Kidney glomerular epithelial cell (primary cell): ENCODE measurements at regions not wholly inside any gene's neighbourhood (a gene's known extent, or its start where the extent isn't known, plus 50 kb on each side); places are given as distances from the start of the nearest gene placed in this dataset.

ENCODE experiments used
- DNase-seq: peaks from one replicate; lab custom pipeline; 2025; lab: John Stamatoyannopoulos, UW

GRCh38 chr12:98280152-98280551 lies 235.2 kb upstream of the TMPO start:
- DNase-seq = no peak

GRCh38 chr12:98280621-98281020 lies 234.8 kb upstream of the TMPO start:
- DNase-seq = no peak

DNA sequence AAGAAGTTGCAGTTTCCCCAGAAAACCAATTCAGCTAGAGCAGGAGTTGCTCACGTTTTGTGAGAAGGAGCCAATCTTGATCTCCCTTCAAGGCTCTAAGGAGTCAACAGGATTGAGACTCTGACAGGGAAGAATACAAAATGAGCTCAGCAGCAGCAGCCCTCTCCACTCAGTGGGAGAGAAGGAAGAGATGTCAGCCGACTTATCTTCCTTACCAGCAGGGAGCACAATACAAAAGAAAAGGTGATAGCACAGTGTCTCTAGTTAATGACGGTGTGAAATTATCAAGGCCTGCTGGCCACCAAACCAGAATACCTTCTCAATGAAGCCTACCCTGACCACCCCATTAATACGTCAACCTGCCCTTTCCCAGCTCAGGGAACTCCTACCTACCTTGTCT lies 223.6 kb upstream of the TMPO start:
- DNase-seq = no peak

- no peak for DNase-seq
Observed at GRCh38 chr12:98294051-98294805, 221.2 kb upstream of the TMPO start.

DNA sequence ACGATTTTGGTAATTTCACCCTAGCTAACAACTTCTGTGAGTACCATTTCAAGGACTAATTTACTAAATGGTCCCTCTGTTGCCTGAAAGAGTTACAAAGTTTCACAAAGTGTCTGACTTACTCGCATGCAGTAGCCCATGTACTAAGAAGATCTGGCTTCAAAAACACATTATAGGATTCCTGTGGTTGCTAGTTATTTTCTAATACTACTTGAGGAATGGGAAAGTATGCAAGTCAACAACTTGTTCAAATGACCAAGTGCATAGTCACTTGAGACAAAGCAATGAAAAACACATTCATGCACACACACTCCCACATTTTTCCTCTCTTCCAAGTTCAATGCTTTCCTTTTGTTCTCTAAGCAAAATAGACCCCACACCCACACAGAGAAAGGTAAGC lies 219.7 kb upstream of the TMPO start:
- DNase-seq = no peak

DNA sequence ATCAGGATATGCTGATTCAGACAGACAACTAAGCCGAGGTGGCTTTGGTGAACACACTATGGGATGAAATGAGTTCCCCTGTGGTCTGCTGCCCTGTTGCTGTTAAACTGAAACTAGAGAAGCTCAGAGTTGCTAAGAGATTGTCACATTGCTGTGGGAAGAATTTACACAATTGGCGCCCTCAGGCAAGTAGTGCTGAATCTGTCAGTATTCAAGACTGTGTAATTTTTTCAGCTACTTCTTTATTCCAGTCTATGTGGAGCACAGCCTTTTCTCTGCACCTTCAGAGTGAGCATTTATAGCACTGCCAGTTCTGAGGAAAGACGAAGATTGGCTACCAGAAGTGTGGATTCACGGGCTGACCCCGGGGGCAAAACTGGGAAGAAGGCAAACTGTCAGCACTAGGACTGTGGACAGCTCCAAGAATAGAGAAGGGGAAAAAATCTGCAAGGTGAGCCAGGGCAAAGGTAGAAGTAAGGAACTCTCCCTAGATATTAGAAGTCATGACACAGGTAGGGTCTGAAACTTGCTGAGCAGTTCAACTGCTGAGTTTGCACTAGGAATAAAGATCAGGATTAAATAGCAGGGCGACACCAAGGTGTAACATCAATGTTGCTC lies 218.8 kb upstream of the TMPO start:
- DNase-seq = no peak

- DNase-seq = no peak
Observed at GRCh38 chr12:98297538-98297937, 217.9 kb upstream of the TMPO start.

DNA sequence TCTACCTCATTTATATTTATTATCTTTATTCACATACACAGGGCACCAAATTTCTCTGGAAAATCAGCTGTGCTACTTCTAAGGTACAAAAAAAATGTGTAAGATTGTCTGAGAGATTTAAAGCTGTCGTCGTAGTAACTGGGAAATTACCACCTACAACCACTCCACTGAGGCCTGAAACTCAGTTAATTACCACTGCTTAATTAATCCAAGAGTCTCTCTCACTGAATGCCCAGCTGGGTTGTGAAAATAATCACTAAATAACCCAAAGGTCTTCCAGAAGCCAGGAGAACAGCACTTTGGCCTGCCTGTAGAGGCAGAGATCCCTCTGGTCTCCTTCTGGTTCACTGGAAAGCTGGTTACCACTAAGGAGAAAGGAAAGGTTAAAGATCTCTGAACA lies 207.2 kb upstream of the TMPO start:
- DNase-seq = no peak

GRCh38 chr12:98317939-98318899 lies 197.2 kb upstream of the TMPO start:
- DNase-seq = no peak

DNA sequence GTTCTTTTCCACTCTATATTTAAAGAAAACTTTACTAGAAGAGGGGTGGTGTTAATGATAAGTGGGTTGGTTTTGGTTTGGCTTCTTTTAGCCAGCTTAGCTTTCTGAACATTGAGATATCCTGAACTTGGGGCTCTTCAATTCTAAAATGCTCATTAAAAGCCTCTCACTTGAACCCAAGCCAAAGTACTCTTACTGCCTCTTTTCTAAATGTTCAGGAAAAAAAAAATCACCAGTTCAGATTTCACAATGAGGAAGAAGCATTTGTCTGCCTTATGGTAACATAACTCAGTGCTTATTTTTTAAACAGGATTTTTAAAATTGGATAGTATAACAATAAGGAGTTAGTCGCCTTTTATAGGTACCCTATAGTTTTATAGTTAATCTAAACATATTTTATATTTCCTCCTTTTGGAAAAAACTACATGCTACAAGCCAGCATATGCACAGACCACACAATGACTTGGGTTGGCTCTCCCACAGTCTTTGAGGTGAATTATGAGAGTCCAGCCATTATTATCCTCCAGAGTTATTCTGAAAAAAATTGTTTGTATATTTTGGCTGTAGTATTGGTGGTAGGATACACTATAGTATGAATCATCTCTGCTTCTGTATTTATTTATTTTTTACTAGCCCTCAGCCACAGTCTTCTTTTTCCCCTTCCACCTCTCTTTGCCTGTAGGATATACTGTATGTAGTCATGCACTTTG lies 195.5 kb upstream of the TMPO start:
- DNase-seq = no peak

DNA sequence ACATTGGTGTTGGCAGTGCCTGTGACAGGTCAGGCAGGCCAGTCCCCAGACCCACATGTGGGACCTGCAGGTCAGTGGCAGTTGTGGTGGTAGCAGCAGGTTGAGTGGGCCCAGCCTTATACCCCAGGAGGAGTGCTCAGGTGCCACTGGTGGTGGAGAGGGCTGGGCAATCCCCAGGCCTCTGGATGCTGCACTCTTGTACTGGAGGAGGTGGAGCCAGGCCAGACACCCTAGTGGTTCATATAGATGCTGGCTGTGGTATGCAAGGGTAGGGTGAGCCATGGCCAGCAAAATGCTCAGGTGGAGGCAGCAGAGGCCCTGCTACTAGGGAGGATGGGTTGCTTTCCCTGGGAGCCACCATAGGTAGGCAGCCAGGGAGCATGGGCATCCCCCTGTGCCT lies 190.4 kb upstream of the TMPO start:
- no peak for DNase-seq

- DNase-seq = no peak
Observed at GRCh38 chr12:98328467-98328866, 186.9 kb upstream of the TMPO start.

DNA sequence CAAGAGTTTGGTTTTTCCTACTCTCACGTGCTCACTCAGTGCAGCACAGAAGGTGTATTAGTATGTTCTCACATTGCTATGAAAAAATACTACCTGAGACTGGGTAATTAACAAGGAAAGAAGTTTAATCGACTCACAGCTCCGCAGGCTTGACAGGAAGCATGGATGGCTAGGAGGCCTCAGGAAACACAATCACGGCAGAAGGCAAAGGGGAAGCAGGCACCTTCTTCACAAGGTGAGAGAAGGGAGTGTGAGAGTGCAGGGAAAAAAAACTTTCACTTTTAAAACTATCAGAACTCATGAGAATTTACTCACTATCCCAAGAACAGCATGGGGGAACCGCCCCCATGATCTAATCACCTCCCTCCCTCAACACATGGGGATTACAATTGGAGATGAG lies 185.8 kb upstream of the TMPO start:
- no peak for DNase-seq

GRCh38 chr12:98332642-98333041 lies 182.7 kb upstream of the TMPO start:
- DNase-seq = no peak

- no peak for DNase-seq
Observed at GRCh38 chr12:98334768-98335167, 180.6 kb upstream of the TMPO start.

DNA sequence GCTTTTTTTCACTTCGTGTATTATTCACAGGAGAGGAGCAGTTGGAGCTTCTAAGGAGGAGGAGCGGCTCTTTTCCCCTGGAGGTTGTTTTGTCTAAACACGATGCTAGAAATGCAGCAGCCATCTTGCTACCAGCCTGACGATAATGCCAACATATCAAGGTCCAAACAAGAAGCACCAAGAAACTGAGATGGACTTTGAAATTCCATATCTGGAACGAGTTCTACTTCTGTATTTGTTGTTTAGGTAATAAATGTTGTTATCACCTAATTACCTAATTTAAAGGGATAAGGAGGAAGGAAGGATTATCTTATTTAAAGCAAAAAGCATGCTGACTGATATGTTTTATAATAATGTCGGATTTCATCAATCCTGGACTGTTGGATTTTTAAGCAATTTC lies 174.4 kb upstream of the TMPO start:
- no peak for DNase-seq

DNA sequence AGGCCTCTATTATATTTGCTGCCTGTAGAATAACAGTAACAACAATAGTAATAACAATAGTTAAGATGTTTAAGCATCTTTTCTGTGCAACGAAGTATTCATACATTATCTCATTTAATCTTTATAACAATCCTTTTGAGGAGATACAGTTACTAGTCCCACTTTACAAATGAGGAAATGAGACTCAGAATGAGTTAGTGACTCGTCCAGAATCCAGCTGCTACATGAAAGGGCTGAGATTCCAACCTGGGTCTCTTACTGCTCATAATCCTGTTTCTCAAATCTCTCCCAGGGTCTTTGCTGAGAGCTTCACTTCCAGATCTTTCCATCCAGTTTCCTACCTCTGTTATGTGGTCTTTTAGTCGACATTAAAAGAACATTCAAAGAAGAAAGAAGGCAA lies 173.7 kb upstream of the TMPO start:
- no peak for DNase-seq

- no peak for DNase-seq
Observed at GRCh38 chr12:98343002-98343567, 172.3 kb upstream of the TMPO start.

DNA sequence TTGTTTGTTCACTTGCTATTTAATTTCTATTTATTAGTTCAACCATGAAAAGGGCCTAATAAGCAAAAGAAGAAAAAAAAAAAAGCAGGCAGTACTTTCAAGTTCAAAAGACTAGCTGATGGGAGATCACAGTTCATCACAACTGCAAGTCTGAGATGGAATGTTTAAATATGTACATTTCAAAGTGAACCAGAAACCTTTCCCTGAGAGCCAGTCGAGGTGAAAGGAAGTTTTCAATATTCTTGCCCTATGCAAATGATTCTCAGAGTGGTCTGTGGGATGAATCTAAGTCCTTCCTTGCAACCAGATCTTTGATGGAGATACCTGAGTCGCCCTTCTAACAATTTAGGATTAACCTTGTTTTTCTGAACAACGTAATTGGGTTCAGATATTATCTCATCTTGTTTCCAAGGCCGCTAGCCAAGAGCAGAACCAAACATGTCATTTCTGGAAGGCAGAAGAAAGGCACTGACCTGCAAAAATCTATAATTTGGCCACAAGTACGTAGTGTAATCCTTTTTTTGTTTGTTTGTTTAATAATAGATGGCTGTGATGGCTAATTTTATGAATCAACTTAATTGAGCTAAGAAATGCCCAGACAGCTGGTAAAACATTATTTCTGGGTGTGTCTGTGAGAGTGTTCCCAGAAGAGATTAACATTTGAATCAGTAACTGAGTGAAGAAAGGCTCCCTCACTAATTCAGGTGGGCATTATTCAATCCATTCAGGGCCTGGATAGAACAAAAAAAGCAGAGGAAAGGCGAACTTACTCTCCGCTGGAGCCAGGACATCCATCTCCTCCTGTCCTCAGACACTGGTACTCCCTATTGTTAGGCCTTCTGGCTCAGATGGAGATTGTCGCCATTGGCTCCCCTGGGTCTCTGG lies 171.1 kb upstream of the TMPO start:
- no peak for DNase-seq

DNA sequence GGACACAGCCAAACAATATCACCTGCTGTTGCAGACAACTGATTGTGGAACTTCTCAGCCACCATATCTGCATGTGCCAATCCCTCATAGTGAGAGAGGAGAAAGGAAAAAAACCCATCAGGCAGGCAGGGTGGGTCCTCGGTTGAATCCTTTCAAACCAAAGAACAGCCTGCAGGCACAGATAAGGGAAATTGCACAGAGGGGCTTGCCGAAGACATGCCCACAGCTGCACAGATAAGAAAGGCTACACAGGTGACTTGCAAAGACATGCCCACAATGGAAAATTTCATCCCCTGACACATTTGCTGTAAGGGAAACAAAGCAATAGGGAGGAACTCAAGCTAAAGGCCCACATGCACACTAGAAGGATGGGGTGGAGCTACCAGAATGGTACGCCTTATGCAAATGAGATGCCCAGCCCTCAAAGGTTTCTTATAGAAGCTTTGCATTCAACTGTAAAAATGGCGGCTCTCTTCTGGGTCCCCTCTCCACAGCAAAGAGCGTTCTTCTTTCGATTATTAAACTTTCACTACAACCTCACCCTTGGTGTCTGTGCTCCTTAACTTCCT lies 170.0 kb upstream of the TMPO start:
- DNase-seq = no peak

DNA sequence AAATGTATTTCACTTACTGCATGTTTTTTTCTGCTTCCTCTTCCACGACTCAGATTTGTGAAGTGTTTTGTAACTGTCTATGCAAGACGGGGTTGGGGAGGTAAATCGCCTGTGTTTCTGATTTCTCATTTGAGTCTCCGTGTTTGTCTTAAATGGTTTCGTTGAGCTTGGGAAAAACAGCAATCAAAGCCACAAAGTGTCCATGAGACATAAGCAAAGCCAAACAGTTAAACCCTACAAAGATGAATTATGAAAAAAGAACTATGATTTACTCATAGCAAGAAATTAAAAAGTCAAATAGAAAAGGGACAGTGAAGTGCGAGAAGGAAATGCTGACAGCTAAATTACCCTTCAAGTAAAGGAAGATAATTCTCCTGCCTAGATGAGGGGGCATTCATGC lies 164.3 kb upstream of the TMPO start:
- DNase-seq = no peak
